IMR-90 (cell line): ENCODE measurements at regions not wholly inside any gene's neighbourhood (a gene's known extent, or its start where the extent isn't known, plus 50 kb on each side); places are given as distances from the start of the nearest gene placed in this dataset.

ENCODE experiments used
- CEBPB ChIP-seq: IDR thresholded peaks from 2 replicates; pipeline ENCODE4 v1.6.1; 2012; ENCODE audit warnings: low read depth, low read length, improper control_type of control experiment
- CTCF ChIP-seq: conservative IDR thresholded peaks from 2 replicates; pipeline ENCODE4 v1.5.1; 2012; ENCODE audit warnings: mild to moderate bottlenecking, low read depth, low read length, improper control_type of control experiment
- MAFK ChIP-seq: IDR thresholded peaks from 2 replicates; pipeline ENCODE4 v1.6.1; 2012; ENCODE audit warnings: low read depth, low read length, improper control_type of control experiment
- POLR2A ChIP-seq: IDR thresholded peaks from 2 replicates; pipeline ENCODE4 v1.6.1; 2012; ENCODE audit warnings: mild to moderate bottlenecking, low read depth, low read length
- RAD21 ChIP-seq: IDR thresholded peaks from 2 replicates; pipeline ENCODE4 v1.6.1; 2012; ENCODE audit warnings: low read length, improper control_type of control experiment
- RCOR1 ChIP-seq: IDR thresholded peaks from 2 replicates; pipeline ENCODE4 v1.6.1; 2012; ENCODE audit warnings: mild to moderate bottlenecking, low read length, improper control_type of control experiment; ENCODE audit not compliant: insufficient replicate concordance
- RFX5 ChIP-seq: IDR thresholded peaks from 2 replicates; pipeline ENCODE4 v1.8.0; 2012; ENCODE audit warnings: low read depth, mild to moderate bottlenecking, low read length, moderate library complexity

GRCh38 chr16:79938575-79938974, 338.0 kb upstream of the MAF start:
- TF ChIP-seq CTCF, result no peak
- TF ChIP-seq POLR2A, result no peak
- TF ChIP-seq CEBPB, result no peak
- no peak for TF ChIP-seq RFX5
- TF ChIP-seq MAFK, result no peak
- TF ChIP-seq RAD21, result no peak
- no peak for TF ChIP-seq RCOR1
